ENCODE measurements at regions not wholly inside any gene's neighbourhood (a gene's known extent, or its start where the extent isn't known, plus 50 kb on each side); places are given as distances from the start of the nearest gene placed in this dataset.

DNA sequence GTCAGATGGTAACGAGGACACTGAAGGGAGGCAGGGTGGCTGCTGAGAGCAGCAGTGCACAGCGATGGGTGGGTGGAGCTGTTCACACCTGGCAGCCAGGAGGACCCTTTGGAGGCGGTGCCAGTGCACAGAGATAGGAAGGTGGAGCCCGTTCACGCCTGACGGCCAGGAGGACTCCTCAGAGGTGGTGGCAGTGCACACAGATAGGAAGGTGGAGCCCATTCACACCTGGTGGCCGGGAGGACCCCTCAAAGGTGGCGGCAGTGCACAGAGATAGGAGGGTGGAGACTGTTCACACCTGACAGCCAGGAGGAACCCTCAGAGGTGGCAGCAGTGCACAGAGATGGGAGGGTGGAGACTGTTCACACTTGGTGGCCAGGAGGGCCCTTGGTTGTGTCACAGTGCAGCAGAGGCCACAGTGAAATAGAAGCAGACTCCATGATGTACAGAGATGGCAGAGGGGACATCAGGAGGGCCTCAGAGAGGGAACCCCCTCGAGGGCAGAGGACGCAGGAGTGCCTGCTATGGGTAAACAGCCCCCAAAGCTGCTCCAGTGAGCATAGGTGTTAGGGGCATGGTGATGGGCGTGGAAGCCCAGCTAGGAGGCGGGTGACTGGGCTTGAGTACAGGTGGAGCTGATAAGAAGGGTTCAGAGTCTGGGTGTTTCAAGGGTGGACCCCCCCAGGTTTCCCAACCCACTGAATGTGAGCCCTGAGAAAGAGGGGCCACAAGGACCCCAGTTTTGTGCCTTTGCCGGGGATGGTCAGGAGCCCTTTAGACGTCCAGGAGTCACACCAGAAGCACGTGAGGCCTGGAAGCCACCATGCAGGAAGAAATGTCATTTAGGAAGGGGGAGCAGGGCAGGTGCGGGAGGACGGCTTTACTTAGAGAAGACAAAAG is 566.7 kb downstream of the BRD1 start:
- TF ChIP-seq, protein P1, sequence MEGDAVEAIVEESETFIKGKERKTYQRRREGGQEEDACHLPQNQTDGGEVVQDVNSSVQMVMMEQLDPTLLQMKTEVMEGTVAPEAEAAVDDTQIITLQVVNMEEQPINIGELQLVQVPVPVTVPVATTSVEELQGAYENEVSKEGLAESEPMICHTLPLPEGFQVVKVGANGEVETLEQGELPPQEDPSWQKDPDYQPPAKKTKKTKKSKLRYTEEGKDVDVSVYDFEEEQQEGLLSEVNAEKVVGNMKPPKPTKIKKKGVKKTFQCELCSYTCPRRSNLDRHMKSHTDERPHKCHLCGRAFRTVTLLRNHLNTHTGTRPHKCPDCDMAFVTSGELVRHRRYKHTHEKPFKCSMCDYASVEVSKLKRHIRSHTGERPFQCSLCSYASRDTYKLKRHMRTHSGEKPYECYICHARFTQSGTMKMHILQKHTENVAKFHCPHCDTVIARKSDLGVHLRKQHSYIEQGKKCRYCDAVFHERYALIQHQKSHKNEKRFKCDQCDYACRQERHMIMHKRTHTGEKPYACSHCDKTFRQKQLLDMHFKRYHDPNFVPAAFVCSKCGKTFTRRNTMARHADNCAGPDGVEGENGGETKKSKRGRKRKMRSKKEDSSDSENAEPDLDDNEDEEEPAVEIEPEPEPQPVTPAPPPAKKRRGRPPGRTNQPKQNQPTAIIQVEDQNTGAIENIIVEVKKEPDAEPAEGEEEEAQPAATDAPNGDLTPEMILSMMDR (IDR thresholded peaks at IDR 0.05), result no peak
- TF ChIP-seq EZH2 (IDR thresholded peaks at IDR 0.05; ENCODE audit: borderline replicate concordance, insufficient read depth, low read depth, low read length, poor library complexity, severe bottlenecking), result no peak
